IMR-90 (cell line): ENCODE measurements at regions not wholly inside any gene's neighbourhood (a gene's known extent, or its start where the extent isn't known, plus 50 kb on each side); places are given as distances from the start of the nearest gene placed in this dataset.

Source experiments
- ATAC-seq: fragments of 200-7000 bp; cut with Tn5 transposase; 2 replicates; pipeline ENCODE4 v1.9.1; 2020; ENCODE audit warnings: low read depth, mild to moderate bottlenecking, moderate library complexity
- BruUV-seq: library from RNA; stranded (reverse); fragments of 400-500 nt; replicated peaks from 2 replicates; lab custom pipeline; 2021; lab: Mats Ljungman, UMichigan
- CTCF ChIA-PET: fragments of 300-600 bp; formaldehyde crosslinking; extraction: SDS; loops from one replicate; lab custom pipeline; 2021; ENCODE audit warnings: antibody characterized with exemption; lab: Yijun Ruan, JAX
- POLR2A ChIA-PET: fragments of 300-600 bp; sonication (Branson Sonifier 250); formaldehyde crosslinking; loops from one replicate; lab custom pipeline; 2022; ENCODE audit warnings: antibody characterized with exemption; ENCODE audit not compliant: unreplicated experiment; lab: Charles Lee
- DNase-seq: peaks from one replicate; pipeline ENCODE4 v3.0.0; 2013
- H2AFZ ChIP-seq: replicated peaks from 2 replicates; pipeline ENCODE3; 2013; ENCODE audit warnings: low read length, mild to moderate bottlenecking; ENCODE audit not compliant: poor library complexity
- H2AK5ac ChIP-seq: 2 replicates; pipeline ENCODE4 v1.6.1; 2013; ENCODE audit warnings: low read depth, low read length, inconsistent platforms
- H2AK9ac ChIP-seq: replicated peaks from 2 replicates; pipeline ENCODE3; 2013; ENCODE audit warnings: mild to moderate bottlenecking, low read depth, low read length, moderate library complexity; ENCODE audit not compliant: poor library complexity
- H2BK120ac ChIP-seq: 2 replicates; pipeline ENCODE4 v1.6.1; 2013; ENCODE audit warnings: low read depth, low read length, inconsistent platforms
- H2BK15ac ChIP-seq: 3 replicates; pipeline ENCODE4 v1.6.1; 2013; ENCODE audit warnings: low read depth, low read length, inconsistent platforms
- H2BK20ac ChIP-seq: 2 replicates; pipeline ENCODE4 v1.6.1; 2013; ENCODE audit warnings: low read depth, mild to moderate bottlenecking, inconsistent platforms, low read length, moderate library complexity
- H2BK5ac ChIP-seq: 2 replicates; pipeline ENCODE4 v1.6.1; 2013; ENCODE audit warnings: mild to moderate bottlenecking, low read depth, low read length, inconsistent platforms; ENCODE audit not compliant: poor library complexity, severe bottlenecking
- H3K14ac ChIP-seq: replicated peaks from 2 replicates; pipeline ENCODE4 v1.6.1; 2013; ENCODE audit warnings: low read depth, low read length, inconsistent platforms
- H3K18ac ChIP-seq: 2 replicates; pipeline ENCODE4 v1.6.1; 2013; ENCODE audit warnings: low read depth, low read length, control low read depth
- H3K23ac ChIP-seq: 2 replicates; pipeline ENCODE4 v1.6.1; 2013; ENCODE audit warnings: low read depth, low read length, inconsistent platforms
- H3K27ac ChIP-seq: 2 replicates; pipeline ENCODE4 v1.5.1; 2013; ENCODE audit warnings: mild to moderate bottlenecking, control low read depth, low read length; ENCODE audit not compliant: insufficient read depth
- H3K27me3 ChIP-seq: 2 replicates; pipeline ENCODE4 v1.6.1; 2013; ENCODE audit warnings: low read length; ENCODE audit not compliant: control insufficient read depth, insufficient read depth
- H3K36me3 ChIP-seq: 2 replicates; pipeline ENCODE4 v1.6.1; 2013; ENCODE audit warnings: low read length, mixed read lengths; ENCODE audit not compliant: control insufficient read depth, insufficient read depth
- H3K4ac ChIP-seq: 2 replicates; pipeline ENCODE4 v1.6.1; 2013; ENCODE audit warnings: low read depth, low read length, inconsistent platforms
- H3K4me1 ChIP-seq: 2 replicates; pipeline ENCODE4 v1.6.1; 2013; ENCODE audit warnings: low read length, mixed read lengths; ENCODE audit not compliant: control insufficient read depth, insufficient read depth
- H3K4me2 ChIP-seq: 2 replicates; pipeline ENCODE4 v1.6.1; 2013; ENCODE audit warnings: low read depth, mild to moderate bottlenecking, control low read depth, low read length, moderate library complexity
- H3K4me3 ChIP-seq: 2 replicates; pipeline ENCODE4 v1.5.1; 2013; ENCODE audit warnings: low read depth, mild to moderate bottlenecking, control low read depth, low read length, moderate library complexity; ENCODE audit not compliant: insufficient read depth
- H3K56ac ChIP-seq: 2 replicates; pipeline ENCODE4 v1.6.1; 2013; ENCODE audit warnings: low read length, inconsistent platforms; ENCODE audit not compliant: insufficient read depth; ENCODE audit errors: extremely low read depth
- H3K79me1 ChIP-seq, 2 experiments: 2 replicates each; pipeline ENCODE4 v1.6.1; 2013; ENCODE audit warnings: low read length in 2 of 2, inconsistent platforms in 1 of 2, low read depth in 1 of 2
- H3K9ac ChIP-seq: 2 replicates; pipeline ENCODE4 v1.6.1; 2013; ENCODE audit warnings: low read depth, low read length, control low read depth
- H3K9me1 ChIP-seq: 2 replicates; pipeline ENCODE4 v1.6.1; 2013; ENCODE audit warnings: low read length, inconsistent platforms; ENCODE audit not compliant: insufficient read depth
- H3K9me3 ChIP-seq: 2 replicates; pipeline ENCODE4 v1.6.1; 2013; ENCODE audit warnings: low read length; ENCODE audit not compliant: control insufficient read depth, insufficient read depth
- H4K20me1 ChIP-seq: 2 replicates; pipeline ENCODE4 v1.6.1; 2013; ENCODE audit warnings: low read length, inconsistent platforms; ENCODE audit not compliant: insufficient read depth
- H4K5ac ChIP-seq: 2 replicates; pipeline ENCODE4 v1.6.1; 2013; ENCODE audit warnings: mild to moderate bottlenecking, low read depth, low read length, control low read depth
- H4K8ac ChIP-seq, 2 experiments: 2 replicates each; pipeline ENCODE4 v1.6.1; 2013; ENCODE audit warnings: low read depth in 2 of 2, low read length in 2 of 2, control low read depth in 1 of 2, inconsistent platforms in 1 of 2
- H4K91ac ChIP-seq: 2 replicates; pipeline ENCODE4 v1.6.1; 2013; ENCODE audit warnings: low read depth, low read length, inconsistent platforms; ENCODE audit not compliant: insufficient read depth
- BHLHE40 ChIP-seq: fragments of 150-350 bp; IDR thresholded peaks from 2 replicates; pipeline ENCODE4 v1.6.1; 2016; ENCODE audit warnings: mild to moderate bottlenecking, low read depth, low read length
- CEBPB ChIP-seq: IDR thresholded peaks from 2 replicates; pipeline ENCODE4 v1.6.1; 2012; ENCODE audit warnings: low read depth, low read length, improper control_type of control experiment
- CHD1 ChIP-seq: IDR thresholded peaks from 2 replicates; pipeline ENCODE4 v1.6.1; 2012; ENCODE audit warnings: low read depth, low read length, improper control_type of control experiment
- FOS ChIP-seq: fragments of 150-350 bp; IDR thresholded peaks from 2 replicates; pipeline ENCODE4 v1.6.1; 2016; ENCODE audit warnings: low read depth, low read length
- MAFK ChIP-seq: IDR thresholded peaks from 2 replicates; pipeline ENCODE4 v1.6.1; 2012; ENCODE audit warnings: low read depth, low read length, improper control_type of control experiment
- MAZ ChIP-seq: IDR thresholded peaks from 2 replicates; pipeline ENCODE4 v1.6.1; 2012; ENCODE audit warnings: low read depth, mild to moderate bottlenecking, low read length, improper control_type of control experiment, moderate library complexity, borderline replicate concordance
- MXI1 ChIP-seq: IDR thresholded peaks from 2 replicates; pipeline ENCODE4 v1.6.1; 2012; ENCODE audit warnings: low read depth, mild to moderate bottlenecking, low read length, moderate library complexity, borderline replicate concordance
- NFE2L2 ChIP-seq: fragments of 150-350 bp; IDR thresholded peaks from 2 replicates; pipeline ENCODE4 v1.6.1; 2016; ENCODE audit warnings: low read depth, mild to moderate bottlenecking, low read length
- POLR2A ChIP-seq: IDR thresholded peaks from 2 replicates; pipeline ENCODE4 v1.6.1; 2012; ENCODE audit warnings: mild to moderate bottlenecking, low read depth, low read length
- RAD21 ChIP-seq: IDR thresholded peaks from 2 replicates; pipeline ENCODE4 v1.6.1; 2012; ENCODE audit warnings: low read length, improper control_type of control experiment
- RCOR1 ChIP-seq: IDR thresholded peaks from 2 replicates; pipeline ENCODE4 v1.6.1; 2012; ENCODE audit warnings: mild to moderate bottlenecking, low read length, improper control_type of control experiment; ENCODE audit not compliant: insufficient replicate concordance
- SMC3 ChIP-seq: fragments of 150-350 bp; IDR thresholded peaks from 2 replicates; pipeline ENCODE4 v1.6.1; 2016; ENCODE audit warnings: low read depth, mild to moderate bottlenecking, antibody characterized with exemption, low read length, moderate library complexity
- WGBS, 2 experiments: methylation state at CpG; one replicate each; pipeline versions ENCODE4 v1.1.5 to v1.1.7; 2013; ENCODE audit warnings: missing lambda C conversion rate in 2 of 2; ENCODE audit not compliant: insufficient read length in 1 of 2; ENCODE audit errors: extremely low coverage in 2 of 2; 5-methylcytosine and 5-hydroxymethylcytosine counted together
- dilution Hi-C: fragments of 300-500 bp; cut with HindIII; formaldehyde crosslinking; loops from one replicate; pipeline ENCODE4 v1.14.3; 2018; ENCODE audit warnings: low sequenced_read_pairs; ENCODE audit not compliant: unreplicated experiment
- in situ Hi-C: fragments of 300-500 bp; cut with MboI; formaldehyde crosslinking; loops from 3 replicates; pipeline ENCODE4 v1.14.3; 2019; ENCODE audit warnings: low sequenced_read_pairs, inconsistent platforms, mixed read lengths
- intact Hi-C: fragments of 100-400 bp; cut with micrococcal nuclease; formaldehyde crosslinking; loops from 2 replicates; pipeline ENCODE4 v1.10.0; 2022
- TF ChIP-seq, protein P1 (sequence below): conservative IDR thresholded peaks from 2 replicates; pipeline ENCODE4 v1.5.1; 2012; ENCODE audit warnings: mild to moderate bottlenecking, low read depth, low read length, improper control_type of control experiment
- TF ChIP-seq, protein P2 (sequence below): fragments of 150-350 bp; IDR thresholded peaks from 2 replicates; pipeline ENCODE4 v1.6.1; 2017; ENCODE audit warnings: mild to moderate bottlenecking, antibody characterized with exemption, low read length, low read depth

DNA sequence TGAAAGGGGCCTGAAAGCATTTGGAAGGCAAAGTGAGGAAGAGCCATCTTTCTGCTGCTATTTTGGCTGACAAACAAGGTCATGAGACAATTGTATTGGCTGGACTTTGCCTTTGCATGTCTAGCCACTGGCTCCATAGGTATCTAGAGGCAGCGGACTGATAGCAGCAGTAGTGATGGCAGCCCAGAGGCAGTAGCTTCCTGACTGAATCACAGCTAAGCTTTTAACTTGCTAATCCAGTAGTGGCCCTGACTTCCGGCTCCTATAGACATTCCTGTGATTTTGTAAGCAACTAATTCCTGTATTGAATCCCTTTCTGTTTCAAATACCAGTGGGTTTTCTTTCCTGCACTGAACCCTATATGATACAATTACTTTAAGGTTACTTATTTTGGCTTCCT lies 69.8 kb upstream of the PDE1A start:
- Histone ChIP-seq H3K79me1 (no peaks in the 10 kb centered on the region), H3K14ac (no peak overlapping the region), H3K36me3 (no peaks in the 10 kb centered on the region), H2AFZ (peak overlapping the region; percentile 18), H3K4me1 (no peaks in the 10 kb centered on the region), H2BK20ac (no peak overlapping the region), H4K8ac (no peak overlapping the region), H2AK5ac (no peak overlapping the region), H2BK5ac (no peak overlapping the region), H3K4ac (no peak overlapping the region), H2BK15ac (no peak overlapping the region), H3K27me3 (no peaks in the 10 kb centered on the region), H3K9me3 (no peaks in the 10 kb centered on the region), H3K9ac (no peak overlapping the region), H4K5ac (no peak overlapping the region), H4K20me1 (no peaks in the 10 kb centered on the region), H4K91ac (no peak overlapping the region), H3K4me3 (no peak overlapping the region), H3K9me1 (no peaks in the 10 kb centered on the region), H3K18ac (no peak overlapping the region), H2AK9ac (no peak overlapping the region), H3K23ac (no peak overlapping the region), H2BK120ac (no peak overlapping the region), H3K27ac (no peak overlapping the region), H3K4me2 (no peak overlapping the region), H3K56ac (no peak overlapping the region)
- DNase-seq (no peak), ATAC-seq (no peak)
- ChIA-PET POLR2A (no interaction called here), CTCF (no interaction called here)
- TF ChIP-seq FOS (no peak), RAD21 (no peak), MAZ (no peak), NFE2L2 (no peak), BHLHE40 (no peak), SMC3 (no peak), CEBPB (no peak), MXI1 (no peak), RCOR1 (no peak), MAFK (no peak), CHD1 (no peak), POLR2A (no peak)
- TF ChIP-seq, protein P1, sequence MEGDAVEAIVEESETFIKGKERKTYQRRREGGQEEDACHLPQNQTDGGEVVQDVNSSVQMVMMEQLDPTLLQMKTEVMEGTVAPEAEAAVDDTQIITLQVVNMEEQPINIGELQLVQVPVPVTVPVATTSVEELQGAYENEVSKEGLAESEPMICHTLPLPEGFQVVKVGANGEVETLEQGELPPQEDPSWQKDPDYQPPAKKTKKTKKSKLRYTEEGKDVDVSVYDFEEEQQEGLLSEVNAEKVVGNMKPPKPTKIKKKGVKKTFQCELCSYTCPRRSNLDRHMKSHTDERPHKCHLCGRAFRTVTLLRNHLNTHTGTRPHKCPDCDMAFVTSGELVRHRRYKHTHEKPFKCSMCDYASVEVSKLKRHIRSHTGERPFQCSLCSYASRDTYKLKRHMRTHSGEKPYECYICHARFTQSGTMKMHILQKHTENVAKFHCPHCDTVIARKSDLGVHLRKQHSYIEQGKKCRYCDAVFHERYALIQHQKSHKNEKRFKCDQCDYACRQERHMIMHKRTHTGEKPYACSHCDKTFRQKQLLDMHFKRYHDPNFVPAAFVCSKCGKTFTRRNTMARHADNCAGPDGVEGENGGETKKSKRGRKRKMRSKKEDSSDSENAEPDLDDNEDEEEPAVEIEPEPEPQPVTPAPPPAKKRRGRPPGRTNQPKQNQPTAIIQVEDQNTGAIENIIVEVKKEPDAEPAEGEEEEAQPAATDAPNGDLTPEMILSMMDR: no peak
- TF ChIP-seq, protein P2, sequence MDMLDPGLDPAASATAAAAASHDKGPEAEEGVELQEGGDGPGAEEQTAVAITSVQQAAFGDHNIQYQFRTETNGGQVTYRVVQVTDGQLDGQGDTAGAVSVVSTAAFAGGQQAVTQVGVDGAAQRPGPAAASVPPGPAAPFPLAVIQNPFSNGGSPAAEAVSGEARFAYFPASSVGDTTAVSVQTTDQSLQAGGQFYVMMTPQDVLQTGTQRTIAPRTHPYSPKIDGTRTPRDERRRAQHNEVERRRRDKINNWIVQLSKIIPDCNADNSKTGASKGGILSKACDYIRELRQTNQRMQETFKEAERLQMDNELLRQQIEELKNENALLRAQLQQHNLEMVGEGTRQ: no peak
- intact Hi-C loops: no loop called here
- dilution Hi-C loops: no loop called here
- no TSS peak for BruUV-seq
- WGBS, 2 experiments: no CpG with 5 or more reads among the region's 2 CpGs
- in situ Hi-C loops: no loop called here
